Activated CD8-positive, alpha-beta T cell treated with anti-CD3 and anti-CD28 coated beads for 36 hours (primary cell): ENCODE measurements at regions not wholly inside any gene's neighbourhood (a gene's known extent, or its start where the extent isn't known, plus 50 kb on each side); places are given as distances from the start of the nearest gene placed in this dataset.

Experiments used
- ATAC-seq: fragments of 200-7000 bp; cut with Tn5 transposase; one replicate; pipeline ENCODE4 v1.10.0; 2021; ENCODE audit warnings: mild to moderate bottlenecking, moderate library complexity
- CTCF ChIA-PET: fragments of 350-600 bp; sonication (Branson Sonifier 250); formaldehyde crosslinking; loops from one replicate; lab custom pipeline; 2021; ENCODE audit warnings: antibody characterized with exemption; lab: Charles Lee
- POLR2A ChIA-PET: fragments of 350-600 bp; sonication (Branson Sonifier 250); formaldehyde crosslinking; loops from one replicate; lab custom pipeline; 2021; ENCODE audit warnings: antibody characterized with exemption; lab: Charles Lee
- DNase-seq: peaks from one replicate; pipeline ENCODE4 v3.0.0-alpha.2; 2020
- H3K27ac Mint-ChIP-seq: one replicate; pipeline ENCODE4 v1.8.0; 2021; ENCODE audit warnings: mild to moderate bottlenecking, mixed read lengths
- H3K27me3 Mint-ChIP-seq: one replicate; pipeline ENCODE4 v1.8.0; 2021; ENCODE audit warnings: mixed read lengths
- H3K36me3 Mint-ChIP-seq: one replicate; pipeline ENCODE4 v1.8.0; 2021; ENCODE audit warnings: low read depth, mixed read lengths
- H3K4me1 Mint-ChIP-seq: one replicate; pipeline ENCODE4 v1.8.0; 2021; ENCODE audit warnings: low read depth, mixed read lengths
- H3K4me3 Mint-ChIP-seq: one replicate; pipeline ENCODE4 v1.8.0; 2021; ENCODE audit warnings: mild to moderate bottlenecking, moderate library complexity, mixed read lengths
- H3K9me3 Mint-ChIP-seq: one replicate; pipeline ENCODE4 v1.8.0; 2021; ENCODE audit warnings: mixed read lengths
- CTCF ChIP-seq: fragments of 200-600 bp; IDR thresholded peaks from one replicate; pipeline ENCODE4 v1.8.0; 2022; ENCODE audit warnings: antibody characterized with exemption, mild to moderate bottlenecking
- intact Hi-C: fragments of 100-400 bp; cut with micrococcal nuclease; formaldehyde crosslinking; loops from one replicate; pipeline ENCODE4 v1.10.0; 2022

GRCh38 chr2:164205347-164205746 lies 415.9 kb downstream of the GRB14 start:
- CTCF ChIA-PET, result no interaction called here
- no peaks in the 10 kb centered on the region for H3K4me1 Mint-ChIP-seq

GRCh38 chr2:164203131-164203530 lies 418.2 kb downstream of the GRB14 start:
- no peaks in the 10 kb centered on the region for H3K4me1 Mint-ChIP-seq
- H3K4me3 Mint-ChIP-seq, result no peak overlapping the region
- TF ChIP-seq CTCF, result no peak
- intact Hi-C loops, result no loop called here
- H3K27ac Mint-ChIP-seq, result no peak overlapping the region
- ATAC-seq, result no peak
- H3K9me3 Mint-ChIP-seq, result peaks cover 2% of the 10 kb centered on the region
- H3K36me3 Mint-ChIP-seq, result no peaks in the 10 kb centered on the region
- ChIA-PET CTCF (no interaction called here), POLR2A (no interaction called here)
- DNase-seq, result no peak
- H3K27me3 Mint-ChIP-seq, result no peaks in the 10 kb centered on the region

More at GRCh38 chr2:164205347-164205746, 415.9 kb downstream of the GRB14 start:
- no peak overlapping the region for H3K27ac Mint-ChIP-seq
- peaks cover 2% of the 10 kb centered on the region for H3K9me3 Mint-ChIP-seq
- H3K36me3 Mint-ChIP-seq, result no peaks in the 10 kb centered on the region
- POLR2A ChIA-PET, result no interaction called here
- ATAC-seq (no peak), DNase-seq (no peak)
- intact Hi-C loops, result no loop called here
- H3K27me3 Mint-ChIP-seq, result no peaks in the 10 kb centered on the region
- TF ChIP-seq CTCF, result no peak
- H3K4me3 Mint-ChIP-seq, result no peak overlapping the region

GRCh38 chr2:164198256-164198655 lies 423.0 kb downstream of the GRB14 start:
- intact Hi-C loops, result no loop called here
- Mint-ChIP-seq H3K4me1 (no peaks in the 10 kb centered on the region), H3K27ac (no peak overlapping the region), H3K4me3 (no peak overlapping the region), H3K36me3 (no peaks in the 10 kb centered on the region), H3K9me3 (peaks cover 1% of the 10 kb centered on the region), H3K27me3 (no peaks in the 10 kb centered on the region)
- POLR2A ChIA-PET, result no interaction called here
- TF ChIP-seq CTCF, result no peak
- CTCF ChIA-PET, result no interaction called here
- DNase-seq, result no peak
- ATAC-seq, result no peak

- ATAC-seq, result no peak
- Mint-ChIP-seq H3K9me3 (peaks cover 8% of the 10 kb centered on the region), H3K4me3 (no peak overlapping the region), H3K27me3 (no peaks in the 10 kb centered on the region), H3K36me3 (no peaks in the 10 kb centered on the region), H3K27ac (no peak overlapping the region), H3K4me1 (no peaks in the 10 kb centered on the region)
- ChIA-PET POLR2A (no interaction called here), CTCF (no interaction called here)
- no peak for TF ChIP-seq CTCF
- intact Hi-C loops, result no loop called here
- no peak for DNase-seq
Observed at GRCh38 chr2:164190700-164191099, 430.6 kb downstream of the GRB14 start.

- no peak for ATAC-seq
- no peaks in the 10 kb centered on the region for H3K36me3 Mint-ChIP-seq
- POLR2A ChIA-PET, result no interaction called here
- CTCF ChIA-PET, result no interaction called here
- no peak overlapping the region for H3K4me3 Mint-ChIP-seq
- no peak for DNase-seq
- intact Hi-C loops, result no loop called here
- no peak for TF ChIP-seq CTCF
- peaks cover 8% of the 10 kb centered on the region for H3K9me3 Mint-ChIP-seq
- no peaks in the 10 kb centered on the region for H3K4me1 Mint-ChIP-seq
- no peak overlapping the region for H3K27ac Mint-ChIP-seq
- no peaks in the 10 kb centered on the region for H3K27me3 Mint-ChIP-seq
Observed at GRCh38 chr2:164189851-164190250, 431.4 kb downstream of the GRB14 start.
